Forelimb muscle (tissue), 1 donor: ENCODE measurements at regions not wholly inside any gene's neighbourhood (a gene's known extent, or its start where the extent isn't known, plus 50 kb on each side); places are given as distances from the start of the nearest gene placed in this dataset.
"Not testable (repeated sequence)": the region's sequence is repeated elsewhere in the genome, so short reads cannot be mapped to it uniquely, and the experiment has no call there.

Experiments
- DNase-seq: peaks from one replicate; pipeline ENCODE4 v3.0.0-alpha.2; 2013; ENCODE audit warnings: low read depth

- no peak for DNase-seq
Observed at GRCh38 chr4:52372269-52372668, 286.8 kb downstream of the USP46 start.

GRCh38 chr4:52372747-52373146, 286.4 kb downstream of the USP46 start:
- DNase-seq = no peak

GRCh38 chr4:52373650-52374049, 285.5 kb downstream of the USP46 start:
- no peak for DNase-seq

GRCh38 chr4:52374877-52375276, 284.2 kb downstream of the USP46 start:
- no peak for DNase-seq

- peak; percentile 56 for DNase-seq
Observed at GRCh38 chr4:52376132-52376704, 282.9 kb downstream of the USP46 start.

GRCh38 chr4:52377563-52377962, 281.5 kb downstream of the USP46 start:
- no peak for DNase-seq

- no peak for DNase-seq
Observed at GRCh38 chr4:52407545-52407944, 251.6 kb downstream of the USP46 start.

- DNase-seq = no peak
Observed at GRCh38 chr4:52408032-52408431, 251.1 kb downstream of the USP46 start.

GRCh38 chr4:52408471-52408870, 250.6 kb downstream of the USP46 start:
- no peak for DNase-seq

- DNase-seq = not testable (repeated sequence)
Observed at GRCh38 chr4:52409766-52410165, 249.3 kb downstream of the USP46 start.

GRCh38 chr4:52410971-52411370, 248.1 kb downstream of the USP46 start:
- no peak for DNase-seq

GRCh38 chr4:52420330-52420729, 238.8 kb downstream of the USP46 start:
- DNase-seq = no peak

- DNase-seq = no peak
Observed at GRCh38 chr4:52421811-52422213, 237.3 kb downstream of the USP46 start.

GRCh38 chr4:52423967-52424366, 235.1 kb downstream of the USP46 start:
- DNase-seq = no peak

- DNase-seq = no peak
Observed at GRCh38 chr4:52425751-52426326, 233.3 kb downstream of the USP46 start.

GRCh38 chr4:52431410-52431809, 227.7 kb downstream of the USP46 start:
- no peak for DNase-seq

- no peak for DNase-seq
Observed at GRCh38 chr4:52431869-52432268, 227.2 kb downstream of the USP46 start.

- DNase-seq = not testable (repeated sequence)
Observed at GRCh38 chr4:52442524-52442923, 216.6 kb downstream of the USP46 start.

GRCh38 chr4:52472444-52472843, 186.7 kb downstream of the USP46 start:
- DNase-seq = no peak

GRCh38 chr4:52477191-52477780, 181.8 kb downstream of the USP46 start:
- no peak for DNase-seq

- DNase-seq = no peak
Observed at GRCh38 chr4:52483186-52483890, 175.8 kb downstream of the USP46 start.

GRCh38 chr4:52507774-52508173, 151.3 kb downstream of the USP46 start:
- DNase-seq = peak; percentile 5
